ENCODE measurements at regions not wholly inside any gene's neighbourhood (a gene's known extent, or its start where the extent isn't known, plus 50 kb on each side); places are given as distances from the start of the nearest gene placed in this dataset.

DNA sequence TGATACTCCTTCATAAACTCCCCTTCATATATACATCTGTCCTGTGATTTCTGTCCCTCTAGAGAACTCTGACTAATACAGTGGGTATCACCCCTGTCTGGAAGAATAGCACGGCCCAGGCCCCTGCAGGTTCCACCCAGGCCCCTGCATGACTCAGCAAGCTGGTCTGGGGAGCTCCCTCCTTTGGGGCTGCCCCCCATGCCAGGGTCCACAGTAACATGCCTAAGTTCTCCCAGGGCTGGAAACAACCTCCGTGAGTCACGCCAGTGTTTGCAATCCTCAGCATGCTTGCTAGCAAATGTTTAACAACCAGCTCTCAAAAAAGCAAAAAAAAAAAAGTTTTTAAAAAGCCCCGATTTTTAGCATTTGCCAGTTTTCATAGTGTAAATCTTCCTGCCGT is 134.3 kb upstream of the CDH4 start:
- Histone ChIP-seq H3K4me3 (ENCODE audit: low read depth, low read length) (no peak overlapping the region), H3K9me3 (ENCODE audit: insufficient read depth, low read depth, low read length) (no peaks in the 10 kb centered on the region), H3K4me2 (ENCODE audit: low read length) (no peak overlapping the region), H2BK12ac (ENCODE audit: low read length) (no peak overlapping the region), H3K23ac (ENCODE audit: low read length) (no peak overlapping the region), H4K8ac (ENCODE audit: low read depth, low read length) (no peak overlapping the region), H3K4me1 (ENCODE audit: control insufficient read depth in 1 of 2, insufficient read depth in 2 of 2, low read length in 2 of 2) (no peaks in the 10 kb centered on the region), H3K27me3 (ENCODE audit: insufficient read depth, low read length) (no peaks in the 10 kb centered on the region), H3K27ac (ENCODE audit: low read depth, low read length) (no peak overlapping the region), H2AFZ (ENCODE audit: insufficient read depth, low read length, poor library complexity) (no peak overlapping the region), H4K91ac (ENCODE audit: low read depth, low read length) (no peak overlapping the region), H3K9ac (ENCODE audit: low read length) (no peak overlapping the region), H3K18ac (ENCODE audit: low read length) (no peak overlapping the region), H2BK120ac (ENCODE audit: insufficient read depth, low read length, poor library complexity) (no peak overlapping the region), H2BK5ac (ENCODE audit: low read depth, low read length, poor library complexity) (no peak overlapping the region), H2AK5ac (ENCODE audit: low read length) (no peak overlapping the region), H3K14ac (ENCODE audit: low read length) (no peak overlapping the region), H3K4ac (ENCODE audit: low read depth, low read length) (no peak overlapping the region), H3K79me1 (ENCODE audit: low read length) (no peaks in the 10 kb centered on the region), H3K79me2 (ENCODE audit: control insufficient read depth, insufficient read depth, low read length, poor library complexity) (no peaks in the 10 kb centered on the region), H4K12ac (ENCODE audit: low read depth, low read length) (no peak overlapping the region), H3K36me3 (ENCODE audit: control insufficient read depth in 1 of 2, insufficient read depth in 2 of 2, low read length in 2 of 2) (no peaks in the 10 kb centered on the region)
- no peak for DNase-seq
- no CpG with 5 or more reads among the region's 5 CpGs for WGBS (ENCODE audit: extremely low coverage, insufficient coverage, insufficient read length)

DNA sequence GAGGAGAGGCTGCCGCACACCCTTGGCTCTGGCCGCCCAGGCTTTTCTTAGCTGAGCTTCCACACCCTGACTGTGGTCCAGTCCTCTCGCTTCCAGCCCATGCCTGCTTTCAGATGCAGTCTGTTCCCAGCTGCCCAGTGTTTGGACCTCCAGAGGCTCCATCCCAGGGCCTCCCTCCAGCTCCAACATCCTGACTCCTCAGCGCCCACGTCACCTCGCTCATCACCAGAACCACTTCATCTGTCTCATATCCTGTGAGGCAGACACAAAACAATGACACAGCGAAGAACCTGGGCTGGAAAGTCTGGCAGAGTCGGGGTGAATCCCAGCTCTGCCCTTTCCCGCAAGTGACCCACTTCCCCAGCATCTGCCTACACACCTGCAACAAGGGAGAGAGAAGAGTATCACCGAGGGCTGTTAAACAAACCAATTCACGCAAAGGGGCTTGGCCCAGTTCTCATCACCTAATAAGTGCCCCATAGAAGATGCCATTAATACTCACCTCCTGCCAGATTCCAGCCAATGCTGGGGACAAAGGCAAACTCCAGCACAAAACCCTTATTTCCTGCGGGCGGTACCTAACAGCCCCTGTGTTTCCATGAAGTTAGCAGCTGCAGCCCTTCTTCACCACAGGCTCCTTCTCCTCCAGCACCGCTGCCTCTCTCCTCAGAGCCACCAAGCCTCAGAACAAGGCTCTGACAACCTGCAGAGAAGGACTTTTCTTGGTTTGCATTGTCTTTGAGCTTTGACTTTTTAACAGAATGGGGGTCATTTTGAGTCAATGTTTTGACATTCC is 133.4 kb upstream of the CDH4 start:
- Histone ChIP-seq H3K4ac (ENCODE audit: low read depth, low read length) (no peak overlapping the region), H3K4me3 (ENCODE audit: low read depth, low read length) (no peak overlapping the region), H2BK12ac (ENCODE audit: low read length) (no peak overlapping the region), H4K91ac (ENCODE audit: low read depth, low read length) (no peak overlapping the region), H3K23ac (ENCODE audit: low read length) (no peak overlapping the region), H4K8ac (ENCODE audit: low read depth, low read length) (no peak overlapping the region), H3K27ac (ENCODE audit: low read depth, low read length) (no peak overlapping the region), H3K14ac (ENCODE audit: low read length) (no peak overlapping the region), H2BK5ac (ENCODE audit: low read depth, low read length, poor library complexity) (no peak overlapping the region), H4K12ac (ENCODE audit: low read depth, low read length) (no peak overlapping the region), H3K79me1 (ENCODE audit: low read length) (no peaks in the 10 kb centered on the region), H3K9ac (ENCODE audit: low read length) (no peak overlapping the region), H3K36me3 (ENCODE audit: control insufficient read depth in 1 of 2, insufficient read depth in 2 of 2, low read length in 2 of 2) (no peaks in the 10 kb centered on the region), H2AFZ (ENCODE audit: insufficient read depth, low read length, poor library complexity) (no peak overlapping the region), H3K4me2 (ENCODE audit: low read length) (no peak overlapping the region), H3K9me3 (ENCODE audit: insufficient read depth, low read depth, low read length) (peaks cover 2% of the 10 kb centered on the region), H2BK120ac (ENCODE audit: insufficient read depth, low read length, poor library complexity) (no peak overlapping the region), H3K79me2 (ENCODE audit: control insufficient read depth, insufficient read depth, low read length, poor library complexity) (no peaks in the 10 kb centered on the region), H3K27me3 (ENCODE audit: insufficient read depth, low read length) (no peaks in the 10 kb centered on the region), H3K18ac (ENCODE audit: low read length) (no peak overlapping the region), H3K4me1 (ENCODE audit: control insufficient read depth in 1 of 2, insufficient read depth in 2 of 2, low read length in 2 of 2) (no peaks in the 10 kb centered on the region), H2AK5ac (ENCODE audit: low read length) (no peak overlapping the region)
- no peak for DNase-seq
- no CpG with 5 or more reads among the region's 14 CpGs for WGBS (ENCODE audit: extremely low coverage, insufficient coverage, insufficient read length)

DNA sequence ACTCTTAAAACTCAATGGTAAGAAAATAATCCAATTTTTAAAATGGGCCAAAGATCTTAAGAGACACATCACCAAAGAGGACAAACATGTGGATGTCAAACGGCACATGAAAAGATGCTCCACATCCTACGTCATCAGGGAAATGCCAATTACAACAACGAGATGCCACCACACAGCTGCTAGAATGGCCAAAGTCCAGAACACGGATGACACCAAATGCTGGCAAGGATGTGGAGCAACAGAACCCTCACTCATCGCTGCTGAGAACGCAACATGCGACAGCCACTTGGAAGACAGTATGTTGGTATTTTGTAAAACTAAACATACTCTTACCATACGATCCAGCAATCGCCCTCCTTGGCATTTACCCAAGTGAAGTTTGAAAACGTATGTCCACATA is 132.8 kb upstream of the CDH4 start:
- Histone ChIP-seq H3K36me3 (ENCODE audit: control insufficient read depth in 1 of 2, insufficient read depth in 2 of 2, low read length in 2 of 2) (no peaks in the 10 kb centered on the region), H3K27ac (ENCODE audit: low read depth, low read length) (no peak overlapping the region), H2BK120ac (ENCODE audit: insufficient read depth, low read length, poor library complexity) (no peak overlapping the region), H3K18ac (ENCODE audit: low read length) (no peak overlapping the region), H3K79me1 (ENCODE audit: low read length) (no peaks in the 10 kb centered on the region), H2AFZ (ENCODE audit: insufficient read depth, low read length, poor library complexity) (no peak overlapping the region), H2BK5ac (ENCODE audit: low read depth, low read length, poor library complexity) (no peak overlapping the region), H3K4ac (ENCODE audit: low read depth, low read length) (no peak overlapping the region), H4K8ac (ENCODE audit: low read depth, low read length) (no peak overlapping the region), H3K23ac (ENCODE audit: low read length) (no peak overlapping the region), H4K12ac (ENCODE audit: low read depth, low read length) (no peak overlapping the region), H3K4me2 (ENCODE audit: low read length) (no peak overlapping the region), H3K9ac (ENCODE audit: low read length) (no peak overlapping the region), H2AK5ac (ENCODE audit: low read length) (no peak overlapping the region), H3K14ac (ENCODE audit: low read length) (no peak overlapping the region), H4K91ac (ENCODE audit: low read depth, low read length) (no peak overlapping the region), H3K4me3 (ENCODE audit: low read depth, low read length) (no peak overlapping the region), H3K4me1 (ENCODE audit: control insufficient read depth in 1 of 2, insufficient read depth in 2 of 2, low read length in 2 of 2) (no peaks in the 10 kb centered on the region), H3K79me2 (ENCODE audit: control insufficient read depth, insufficient read depth, low read length, poor library complexity) (no peaks in the 10 kb centered on the region), H3K9me3 (ENCODE audit: insufficient read depth, low read depth, low read length) (peaks cover 2% of the 10 kb centered on the region), H3K27me3 (ENCODE audit: insufficient read depth, low read length) (no peaks in the 10 kb centered on the region), H2BK12ac (ENCODE audit: low read length) (no peak overlapping the region)
- no peak for DNase-seq
- WGBS (ENCODE audit: extremely low coverage, insufficient coverage, insufficient read length): no CpG with 5 or more reads among the region's 10 CpGs

DNA sequence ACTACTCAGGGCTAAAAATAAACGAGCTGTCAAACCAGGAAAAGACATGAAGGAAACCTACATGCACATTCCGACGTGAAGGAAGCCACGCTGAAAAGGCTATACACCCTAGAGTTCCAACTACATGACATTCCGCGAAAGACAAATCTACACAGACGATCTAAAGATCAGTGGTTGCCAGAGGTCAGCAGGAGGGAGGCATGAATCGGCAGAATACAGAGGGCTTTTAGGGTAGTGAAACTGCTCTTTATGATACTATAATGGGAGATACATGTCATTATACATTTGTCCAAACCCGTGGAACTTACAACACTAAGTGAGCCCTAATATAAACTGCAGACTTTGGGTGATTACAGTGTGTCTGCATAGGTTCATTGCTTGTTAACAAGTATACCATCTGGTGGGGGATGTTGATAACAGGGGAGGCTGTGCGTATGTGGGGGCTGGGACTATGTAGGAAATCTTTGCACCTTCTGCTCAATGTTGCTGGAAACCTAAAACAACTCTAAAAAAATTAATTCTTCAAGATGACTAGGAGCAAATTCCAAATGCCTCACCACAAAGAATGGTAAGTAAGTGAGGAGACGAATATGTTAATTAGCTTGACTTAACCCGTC is 132.2 kb upstream of the CDH4 start:
- no peak overlapping the region for H4K12ac ChIP-seq (ENCODE audit: low read depth, low read length)
- no peak overlapping the region for H3K18ac ChIP-seq (ENCODE audit: low read length)
- H3K79me2 ChIP-seq (ENCODE audit: control insufficient read depth, insufficient read depth, low read length, poor library complexity): no peaks in the 10 kb centered on the region
- no peak overlapping the region for H3K4me3 ChIP-seq (ENCODE audit: low read depth, low read length)
- no peak overlapping the region for H3K9ac ChIP-seq (ENCODE audit: low read length)
- no peak overlapping the region for H3K23ac ChIP-seq (ENCODE audit: low read length)
- H2AK5ac ChIP-seq (ENCODE audit: low read length): no peak overlapping the region
- no peak overlapping the region for H2AFZ ChIP-seq (ENCODE audit: insufficient read depth, low read length, poor library complexity)
- no peaks in the 10 kb centered on the region for H3K79me1 ChIP-seq (ENCODE audit: low read length)
- H3K4me1 ChIP-seq (ENCODE audit: control insufficient read depth in 1 of 2, insufficient read depth in 2 of 2, low read length in 2 of 2): no peaks in the 10 kb centered on the region
- no peak overlapping the region for H2BK12ac ChIP-seq (ENCODE audit: low read length)
- H3K27ac ChIP-seq (ENCODE audit: low read depth, low read length): no peak overlapping the region
- H2BK5ac ChIP-seq (ENCODE audit: low read depth, low read length, poor library complexity): no peak overlapping the region
- no peaks in the 10 kb centered on the region for H3K27me3 ChIP-seq (ENCODE audit: insufficient read depth, low read length)
- H3K14ac ChIP-seq (ENCODE audit: low read length): no peak overlapping the region
- no peak overlapping the region for H4K8ac ChIP-seq (ENCODE audit: low read depth, low read length)
- H2BK120ac ChIP-seq (ENCODE audit: insufficient read depth, low read length, poor library complexity): no peak overlapping the region
- no CpG with 5 or more reads among the region's 12 CpGs for WGBS (ENCODE audit: extremely low coverage, insufficient coverage, insufficient read length)
- H4K91ac ChIP-seq (ENCODE audit: low read depth, low read length): no peak overlapping the region
- no peak overlapping the region for H3K4me2 ChIP-seq (ENCODE audit: low read length)
- no peak for DNase-seq
- H3K36me3 ChIP-seq (ENCODE audit: control insufficient read depth in 1 of 2, insufficient read depth in 2 of 2, low read length in 2 of 2): no peaks in the 10 kb centered on the region
- H3K9me3 ChIP-seq (ENCODE audit: insufficient read depth, low read depth, low read length): peaks cover 2% of the 10 kb centered on the region
- H3K4ac ChIP-seq (ENCODE audit: low read depth, low read length): no peak overlapping the region
